GM18867 (cell line): ENCODE measurements at regions not wholly inside any gene's neighbourhood (a gene's known extent, or its start where the extent isn't known, plus 50 kb on each side); places are given as distances from the start of the nearest gene placed in this dataset.
"Not testable (repeated sequence)": the region's sequence is repeated elsewhere in the genome, so short reads cannot be mapped to it uniquely, and the experiment has no call there.

Experiments
- ATAC-seq: cut with Tn5 transposase; IDR thresholded peaks from one replicate; pipeline ENCODE4 v1.9.1; 2021; ENCODE audit warnings: mild to moderate bottlenecking, moderate library complexity; ENCODE audit not compliant: unreplicated experiment

- no peak for ATAC-seq
These were observed 203.6 kb upstream of the AGTR2 start for GRCh38 chrX:115966920-115967319.

DNA sequence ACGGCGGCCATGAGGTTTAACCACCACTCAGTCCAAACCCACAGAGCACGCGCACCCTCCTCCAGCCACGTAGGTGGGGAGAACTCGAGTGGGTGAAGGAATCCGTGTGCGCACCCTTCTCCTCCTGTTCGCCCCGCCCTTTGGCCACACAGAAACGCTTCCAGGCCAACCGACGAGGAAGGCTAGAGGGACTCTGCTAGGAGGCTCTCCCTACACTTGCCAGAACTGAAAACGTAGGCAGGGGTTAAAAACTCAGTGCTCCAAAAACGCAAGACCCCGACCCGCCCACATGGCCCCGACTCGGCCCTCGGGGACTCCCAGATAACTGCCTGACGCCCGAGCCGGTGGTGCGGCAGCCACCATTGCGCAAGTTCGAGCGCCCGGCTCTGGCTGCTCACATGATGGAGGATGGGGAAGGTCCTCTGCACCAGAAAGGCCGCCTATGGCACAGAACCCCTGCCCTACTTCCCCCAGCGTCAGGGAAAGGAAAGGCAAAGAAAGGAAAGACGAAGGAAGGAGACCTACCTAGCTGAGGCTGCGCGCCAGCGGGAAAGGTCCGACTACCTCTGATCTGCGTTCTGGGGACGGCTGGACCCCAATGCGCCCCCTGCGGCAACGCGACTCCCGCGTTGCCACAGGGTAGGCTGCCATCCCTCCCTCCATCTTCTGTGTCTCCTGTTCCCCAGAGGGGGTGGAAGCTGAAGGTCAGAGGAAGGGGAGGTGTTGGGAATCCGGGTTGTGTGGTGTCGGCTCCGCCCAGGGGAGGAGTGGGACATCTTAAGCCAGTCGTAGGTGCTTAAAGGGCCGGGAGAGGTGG is 201.9 kb upstream of the AGTR2 start:
- ATAC-seq: peak; percentile 61

DNA sequence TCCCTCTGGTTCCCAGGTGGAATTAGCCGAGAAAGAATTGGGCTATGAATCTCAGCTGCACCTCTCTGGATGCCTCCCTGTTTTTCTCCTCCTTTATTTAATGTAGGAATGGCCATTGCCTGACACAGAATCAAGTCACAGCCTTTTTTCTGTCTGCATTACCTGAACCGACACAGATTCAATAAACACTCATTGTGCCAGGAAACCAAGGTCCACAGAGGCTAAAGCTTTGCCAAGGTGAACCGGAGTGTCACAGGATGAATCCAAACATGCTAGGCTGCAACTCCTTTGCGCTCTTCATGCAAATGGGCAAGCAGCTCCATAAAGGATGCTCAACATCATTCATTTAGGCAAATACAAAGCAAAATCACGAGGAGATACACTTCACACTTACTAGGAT is 199.8 kb upstream of the AGTR2 start:
- ATAC-seq: no peak

- ATAC-seq: no peak
These were observed 197.8 kb upstream of the AGTR2 start for GRCh38 chrX:115972717-115973116.

DNA sequence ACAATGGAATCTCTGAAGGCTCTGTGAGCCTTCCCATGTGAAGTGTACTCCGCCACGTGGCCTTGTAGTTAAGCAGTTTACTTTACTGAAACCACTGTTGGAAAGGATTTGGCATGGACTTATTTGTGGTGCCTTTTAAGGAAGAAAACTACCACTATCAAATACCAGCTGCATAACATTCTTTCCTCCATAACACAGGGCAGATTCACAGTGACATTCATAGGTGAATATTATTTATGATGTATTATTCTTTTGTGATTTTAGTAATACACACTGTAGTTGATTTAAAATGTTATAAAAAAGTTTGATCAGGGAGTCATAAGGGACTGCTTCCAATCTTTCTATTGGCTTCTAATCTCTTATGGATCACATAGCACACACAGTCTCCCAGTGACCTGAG is 192.5 kb upstream of the AGTR2 start:
- no peak for ATAC-seq

- not testable (repeated sequence) for ATAC-seq
These were observed 187.4 kb upstream of the AGTR2 start for GRCh38 chrX:115983148-115983547.

- not testable (repeated sequence) for ATAC-seq
These were observed 183.1 kb upstream of the AGTR2 start for GRCh38 chrX:115987464-115987863.

DNA sequence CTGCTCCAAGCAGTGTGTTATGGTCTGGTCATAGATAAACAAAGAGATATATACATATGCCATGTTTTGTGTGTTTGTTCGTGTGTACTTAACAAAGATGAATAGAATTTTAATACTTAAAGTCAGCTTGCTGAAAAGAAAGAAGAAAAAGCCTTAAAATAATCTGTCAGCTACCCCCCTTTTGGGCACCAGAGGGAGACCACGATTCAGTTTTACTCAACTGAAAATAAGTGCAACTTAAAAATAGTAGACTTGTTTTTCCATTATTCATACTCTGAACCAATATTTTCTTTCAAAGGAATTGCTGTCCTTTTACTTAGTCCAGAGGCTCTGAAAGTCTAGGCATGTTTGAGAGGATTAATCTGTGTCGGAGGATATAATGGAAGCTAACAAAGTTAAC is 181.7 kb upstream of the AGTR2 start:
- peak; percentile 49 for ATAC-seq

GRCh38 chrX:115989686-115990085 is 180.9 kb upstream of the AGTR2 start:
- ATAC-seq: no peak

DNA sequence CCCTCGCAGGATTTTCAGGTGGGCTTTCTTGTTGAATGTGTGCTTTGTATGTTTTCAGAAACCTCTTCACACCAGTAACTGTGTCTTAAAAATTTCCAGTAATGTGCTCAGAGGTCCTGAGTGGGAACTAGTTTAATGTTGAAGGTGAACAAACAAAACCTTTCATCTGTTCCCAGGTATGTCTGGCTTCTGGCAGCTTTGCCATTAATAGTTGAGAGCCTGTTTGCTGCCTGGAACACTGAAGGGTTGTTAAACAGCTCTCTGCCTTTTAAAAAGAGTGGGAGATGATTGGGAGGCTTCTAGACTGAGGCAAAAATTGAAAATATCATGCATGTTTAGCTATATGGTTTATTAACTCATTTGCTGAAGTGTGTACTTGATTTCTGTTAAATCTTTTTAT is 161.2 kb upstream of the AGTR2 start:
- peak; percentile 1 for ATAC-seq

- peak; percentile 77 for ATAC-seq
These were observed 160.5 kb upstream of the AGTR2 start for GRCh38 chrX:116009861-116010710.

GRCh38 chrX:116010939-116011338 is 159.6 kb upstream of the AGTR2 start:
- no peak for ATAC-seq

DNA sequence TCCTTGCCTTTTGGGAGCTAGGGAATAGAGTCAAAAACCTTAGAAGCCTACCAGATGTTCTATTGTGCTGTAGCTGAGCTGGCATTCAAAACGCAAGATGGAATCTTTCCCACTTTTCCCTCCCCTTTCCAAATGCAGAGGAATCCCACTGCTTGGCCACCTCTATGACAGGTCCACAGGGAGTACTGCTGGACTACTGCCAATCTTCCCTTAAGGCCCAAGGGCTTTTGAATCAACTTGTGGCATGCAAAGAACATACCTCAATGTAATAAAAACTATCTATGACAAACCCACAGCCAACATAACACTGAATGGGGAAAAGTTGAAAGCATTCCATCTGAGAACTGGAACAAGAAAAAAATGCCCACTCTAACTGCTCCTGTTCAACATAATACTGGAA is 139.2 kb upstream of the AGTR2 start:
- ATAC-seq: no peak
